Ascending aorta (tissue), 2 donors: ENCODE measurements at regions not wholly inside any gene's neighbourhood (a gene's known extent, or its start where the extent isn't known, plus 50 kb on each side); places are given as distances from the start of the nearest gene placed in this dataset.

ENCODE experiments used
- DNase-seq, 2 donors: peaks; one replicate each; pipeline ENCODE4 v3.0.0-alpha.2; 2019; ENCODE audit warnings: low spot score in 2 of 2
- H3K27ac ChIP-seq, 2 donors: fragments of 200-600 bp; sonication (generic); one replicate each; pipeline ENCODE4 v1.5.1; 2016 to 2017; ENCODE audit warnings: mild to moderate bottlenecking in 1 of 2
- H3K27me3 ChIP-seq: fragments of 200-600 bp; sonication (generic); one replicate; pipeline ENCODE4 v1.5.1; 2017
- H3K36me3 ChIP-seq, 2 donors: fragments of 200-600 bp; sonication (generic); one replicate each; pipeline ENCODE4 v1.5.1; 2016
- H3K4me1 ChIP-seq, 2 donors: fragments of 200-600 bp; sonication (generic); one replicate each; pipeline ENCODE4 v1.5.1; 2016 to 2017; ENCODE audit warnings: mild to moderate bottlenecking in 1 of 2
- H3K4me3 ChIP-seq, 2 donors: fragments of 200-600 bp; sonication (generic); one replicate each; pipeline ENCODE4 v1.5.1; 2016 to 2017; ENCODE audit warnings: mild to moderate bottlenecking in 1 of 2
- H3K9me3 ChIP-seq, 2 donors: fragments of 200-600 bp; sonication (generic); one replicate each; pipeline ENCODE4 v1.5.1; 2016
- CTCF ChIP-seq, 3 experiments: fragments of 200-600 bp in 2 of 3; fragments of 450-650 bp in 1 of 3; sonication (generic) in 2 of 3; IDR thresholded peaks; one replicate each; pipeline ENCODE4 v1.5.1; 2016 to 2019; ENCODE audit warnings: antibody characterized with exemption in 3 of 3, mild to moderate bottlenecking in 1 of 3, moderate library complexity in 1 of 3
- intact Hi-C: fragments of 100-400 bp; cut with DNase I; formaldehyde crosslinking; loops from one replicate; pipeline ENCODE4 v1.15.1; 2023

- intact Hi-C loops, result no loop called here
- Histone ChIP-seq H3K27me3 (no peaks in the 10 kb centered on the region), H3K27ac (no peak overlapping the region), H3K4me1 (no peaks in the 10 kb centered on the region), H3K4me3 (no peak overlapping the region), H3K9me3 (no peaks in the 10 kb centered on the region), H3K36me3 (no peaks in the 10 kb centered on the region)
- no peak for TF ChIP-seq CTCF (IDR thresholded peaks at IDR 0.05)
- DNase-seq, result no peak
Measured at GRCh38 chr5:118279540-118280294, 708.6 kb downstream of the DTWD2 start.

- no peak for TF ChIP-seq CTCF (IDR thresholded peaks at IDR 0.05)
- DNase-seq, result no peak
- Histone ChIP-seq H3K4me1 (no peaks in the 10 kb centered on the region), H3K4me3 (no peak overlapping the region), H3K36me3 (no peaks in the 10 kb centered on the region), H3K9me3 (no peaks in the 10 kb centered on the region), H3K27ac (no peak overlapping the region), H3K27me3 (no peaks in the 10 kb centered on the region)
- intact Hi-C loops, result no loop called here
Measured at GRCh38 chr5:118270526-118270925, 717.8 kb downstream of the DTWD2 start.

- Histone ChIP-seq H3K4me3 (no peak overlapping the region), H3K27ac (no peak overlapping the region), H3K4me1 (no peaks in the 10 kb centered on the region), H3K9me3 (no peaks in the 10 kb centered on the region), H3K27me3 (no peaks in the 10 kb centered on the region), H3K36me3 (no peaks in the 10 kb centered on the region)
- TF ChIP-seq CTCF (IDR thresholded peaks at IDR 0.05), result no peak
- intact Hi-C loops, result no loop called here
- DNase-seq, result no peak
Measured at GRCh38 chr5:118258223-118258622, 730.1 kb downstream of the DTWD2 start.

GRCh38 chr5:118257066-118257465 is 731.3 kb downstream of the DTWD2 start:
- DNase-seq, result no peak
- no peaks in the 10 kb centered on the region for H3K36me3 ChIP-seq
- intact Hi-C loops, result no loop called here
- H3K4me1 ChIP-seq, result no peaks in the 10 kb centered on the region
- TF ChIP-seq CTCF (IDR thresholded peaks at IDR 0.05), result no peak
- no peaks in the 10 kb centered on the region for H3K27me3 ChIP-seq
- H3K27ac ChIP-seq, result no peak overlapping the region
- H3K4me3 ChIP-seq, result no peak overlapping the region
- H3K9me3 ChIP-seq, result no peaks in the 10 kb centered on the region

GRCh38 chr5:118253225-118254061 is 734.9 kb downstream of the DTWD2 start:
- Histone ChIP-seq H3K27me3 (no peaks in the 10 kb centered on the region), H3K4me3 (no peak overlapping the region), H3K4me1 (no peaks in the 10 kb centered on the region), H3K36me3 (no peaks in the 10 kb centered on the region), H3K9me3 (peaks cover 4 to 12% of the 10 kb centered on the region in 2 donors), H3K27ac (no peak overlapping the region)
- DNase-seq, result no peak
- TF ChIP-seq CTCF (IDR thresholded peaks at IDR 0.05), result no peak
- intact Hi-C loops, result no loop called here
